ENCODE measurements at regions not wholly inside any gene's neighbourhood (a gene's known extent, or its start where the extent isn't known, plus 50 kb on each side); places are given as distances from the start of the nearest gene placed in this dataset.
"Not testable (repeated sequence)": the region's sequence is repeated elsewhere in the genome, so short reads cannot be mapped to it uniquely, and the experiment has no call there.

DNA sequence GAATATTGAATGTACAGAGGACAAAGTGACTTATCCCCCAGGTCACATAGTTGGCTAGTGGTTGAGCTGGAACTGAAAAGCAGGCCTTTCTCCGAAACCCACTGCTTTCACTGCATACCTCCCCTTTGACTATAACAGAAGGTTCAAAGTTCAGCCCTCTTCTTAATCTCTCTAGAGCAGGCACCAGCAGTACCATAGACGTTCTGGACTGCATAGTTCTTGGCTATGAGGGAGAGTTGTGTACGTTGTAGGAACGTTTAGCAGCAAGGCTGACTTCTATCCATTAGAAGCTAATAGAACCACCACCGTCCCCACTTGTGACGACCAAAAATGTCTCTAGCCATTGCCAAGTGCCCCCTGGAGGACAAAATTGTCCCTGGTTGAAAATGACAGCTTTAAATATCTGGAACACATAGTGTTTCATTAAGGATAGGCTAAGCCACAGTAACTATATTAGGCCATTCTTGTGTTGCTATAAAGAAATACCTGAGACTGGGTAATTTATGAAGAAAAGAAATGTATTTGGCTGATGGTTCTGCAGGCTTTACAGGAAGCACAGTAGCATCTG is 123.8 kb upstream of the MTHFD1L start:
- DNase-seq: no peak

DNA sequence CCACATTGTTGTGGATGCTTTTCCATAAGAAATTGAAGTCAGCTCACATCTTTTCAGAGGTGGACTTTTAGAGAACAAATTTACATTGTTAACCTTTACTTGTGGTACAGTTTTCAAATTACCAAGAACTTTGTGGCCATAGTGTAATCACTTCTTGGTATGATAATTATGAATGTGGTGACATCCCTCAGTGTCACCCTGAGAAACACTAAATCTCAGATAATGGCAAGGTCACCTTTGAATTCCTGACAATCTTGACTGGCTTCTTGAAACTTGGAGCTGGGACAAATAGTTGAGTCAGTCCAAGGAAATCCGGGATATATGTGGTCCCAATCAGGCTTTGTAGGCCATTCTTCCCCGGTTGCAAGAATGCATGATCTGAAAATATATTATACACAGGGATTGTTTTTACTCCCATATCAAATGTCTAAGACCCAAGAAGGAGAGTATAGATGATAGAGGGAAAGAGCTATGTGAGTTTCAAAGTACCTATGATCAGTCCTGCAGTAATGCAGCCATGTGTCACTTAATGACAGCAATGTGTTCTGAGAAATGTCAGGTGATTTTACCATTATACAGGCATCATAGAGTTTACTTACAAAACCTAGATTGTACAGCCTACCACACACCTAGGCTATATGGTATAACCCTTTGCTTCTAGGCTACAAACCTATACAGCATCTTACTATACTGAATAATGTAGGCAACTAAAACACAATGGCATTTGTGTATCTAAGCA is 120.8 kb upstream of the MTHFD1L start:
- DNase-seq: peak in 1 of 5 experiments; percentile 14

GRCh38 chr6:150745896-150746295 is 119.6 kb upstream of the MTHFD1L start:
- no peak for DNase-seq

DNA sequence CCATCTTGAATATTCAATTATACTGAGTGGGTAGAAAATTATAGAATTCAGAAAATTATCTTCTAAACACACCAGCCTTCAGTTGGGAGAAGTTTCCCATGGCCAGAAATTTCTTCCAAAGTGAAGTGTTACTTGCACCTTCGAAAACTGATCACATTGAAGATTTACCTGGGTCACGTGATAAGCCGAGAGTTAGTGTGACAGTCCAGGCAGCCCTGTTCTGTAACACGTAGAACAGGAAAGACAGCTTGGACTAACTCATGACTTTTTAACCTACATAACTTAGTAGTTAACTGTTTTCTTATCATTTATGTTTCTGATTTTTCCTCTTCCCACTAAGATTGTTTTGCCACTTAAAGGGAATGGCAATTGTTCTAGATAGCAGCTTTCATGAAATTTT is 118.3 kb upstream of the MTHFD1L start:
- DNase-seq: no peak

- no peak for DNase-seq
Observed at GRCh38 chr6:150749091-150749670, 116.3 kb upstream of the MTHFD1L start.

DNA sequence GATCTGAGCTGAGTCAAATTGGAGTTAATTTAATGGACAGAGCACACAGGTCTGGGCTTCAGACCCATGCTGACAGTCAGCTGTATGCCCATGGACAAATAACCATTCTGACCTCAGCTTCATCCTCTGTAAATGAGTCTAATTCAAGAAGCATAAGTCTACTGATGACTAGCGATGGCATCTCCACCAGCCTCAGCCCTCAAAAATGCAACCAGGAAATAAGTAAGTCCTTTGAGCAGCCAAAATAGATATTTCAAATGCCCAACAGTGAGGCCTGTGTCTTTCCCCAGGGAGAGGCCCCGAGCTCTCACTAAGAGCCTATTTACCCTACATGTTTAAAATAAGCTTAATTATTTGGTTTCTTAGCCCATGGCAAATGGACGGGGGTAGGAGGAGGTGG is 114.2 kb upstream of the MTHFD1L start:
- DNase-seq: no peak

DNA sequence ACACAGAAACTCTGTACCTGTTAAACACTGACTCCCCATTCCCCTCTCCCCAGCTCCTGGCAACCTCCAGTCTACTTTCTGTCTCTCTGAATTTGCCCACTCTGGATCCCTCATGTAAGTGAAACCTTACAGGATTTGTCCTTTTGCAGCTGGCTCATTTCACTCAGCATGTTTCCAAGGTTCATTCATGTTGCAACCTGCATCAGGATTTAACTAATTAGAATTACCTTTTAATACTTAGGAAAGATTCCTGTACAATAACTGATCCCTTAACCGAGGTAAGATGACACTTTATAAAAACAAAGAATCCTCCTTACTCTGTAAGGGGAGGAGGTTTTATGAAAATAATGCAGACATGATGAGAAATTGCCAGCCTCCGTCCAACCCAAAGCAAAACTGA is 113.1 kb upstream of the MTHFD1L start:
- no peak for DNase-seq

GRCh38 chr6:150753371-150754064 is 112.0 kb upstream of the MTHFD1L start:
- no peak for DNase-seq

- DNase-seq: no peak
Observed at GRCh38 chr6:150755042-150755441, 110.5 kb upstream of the MTHFD1L start.

DNA sequence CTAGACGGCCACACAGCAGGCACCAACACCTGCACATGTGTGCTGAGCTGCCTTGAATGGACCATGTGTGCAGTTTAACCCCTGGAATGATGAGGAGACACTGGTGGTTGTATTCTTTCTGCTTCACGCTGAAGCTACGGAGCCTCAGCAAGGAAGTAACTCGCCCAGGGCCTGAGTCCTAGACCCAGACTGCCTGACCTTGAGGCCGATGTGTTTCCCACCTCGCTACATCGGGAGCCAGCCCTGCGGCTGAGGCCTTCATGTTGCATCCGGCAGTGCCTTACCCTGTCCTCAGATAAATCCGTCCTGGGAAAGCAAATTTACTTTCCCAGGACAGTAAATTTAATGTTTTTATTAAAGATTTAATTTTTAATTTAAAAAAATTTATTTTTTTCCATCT is 110.0 kb upstream of the MTHFD1L start:
- no peak for DNase-seq

GRCh38 chr6:150756173-150756572 is 109.3 kb upstream of the MTHFD1L start:
- DNase-seq: no peak

GRCh38 chr6:150757807-150758206 is 107.7 kb upstream of the MTHFD1L start:
- not testable (repeated sequence) for DNase-seq

GRCh38 chr6:150759483-150759882 is 106.0 kb upstream of the MTHFD1L start:
- no peak for DNase-seq

- DNase-seq: no peak
Observed at GRCh38 chr6:150761771-150762170, 103.7 kb upstream of the MTHFD1L start.

- DNase-seq: no peak
Observed at GRCh38 chr6:150764334-150765066, 101.0 kb upstream of the MTHFD1L start.

DNA sequence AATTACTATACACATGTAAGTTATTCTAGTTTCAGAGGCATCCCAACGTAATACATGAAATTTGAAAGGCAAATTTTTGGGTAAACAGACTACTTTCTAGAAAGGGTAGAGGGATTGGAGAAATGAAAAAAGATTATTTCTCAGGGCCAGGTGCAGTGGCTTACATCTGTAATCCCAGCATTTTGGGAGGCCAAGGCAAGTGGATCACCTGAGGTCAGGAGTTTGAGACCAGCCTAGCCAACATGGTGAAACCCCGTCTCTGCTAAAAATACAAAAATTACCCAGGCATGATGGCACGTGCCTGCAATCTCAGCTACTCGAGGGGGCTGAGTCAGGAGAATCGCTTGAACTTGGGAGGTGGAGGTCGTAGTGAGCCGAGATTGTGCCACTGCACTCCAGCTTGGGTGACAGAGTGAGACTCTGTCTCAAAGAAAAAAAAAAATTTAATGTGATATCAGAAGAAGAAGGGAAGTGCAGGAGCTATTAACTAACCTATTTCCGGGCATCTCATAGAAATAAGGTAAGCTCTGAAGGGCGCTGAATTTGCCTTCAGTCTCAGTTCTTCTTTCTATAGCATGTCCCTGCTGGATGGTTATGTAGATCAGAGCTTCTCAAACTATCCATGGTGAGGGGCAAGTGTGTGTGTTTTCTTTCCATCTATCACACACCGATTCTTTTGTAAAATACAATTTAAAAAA is 100.3 kb upstream of the MTHFD1L start:
- no peak for DNase-seq

- no peak for DNase-seq
Observed at GRCh38 chr6:150766201-150766997, 99.1 kb upstream of the MTHFD1L start.

DNA sequence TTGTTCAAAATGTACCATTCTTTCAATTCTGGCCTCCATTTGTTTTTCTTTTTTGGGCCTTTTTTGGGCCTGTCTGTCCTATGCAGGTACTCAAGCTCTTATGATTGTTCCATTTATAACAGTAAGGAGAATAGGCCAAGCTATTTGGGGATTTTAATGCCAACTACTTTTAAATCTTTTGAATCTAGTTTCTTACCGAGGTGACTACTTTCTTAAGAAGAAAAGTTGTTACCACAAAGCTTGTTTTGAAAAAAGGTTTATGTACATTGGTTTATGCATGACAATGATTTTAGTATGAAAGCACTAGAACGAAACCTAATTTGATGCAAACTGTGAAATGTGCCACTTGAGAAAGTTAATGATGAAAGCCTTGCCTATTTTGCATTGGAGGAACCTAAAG is 98.3 kb upstream of the MTHFD1L start:
- DNase-seq: peak in 1 of 5 experiments; percentile 25

DNA sequence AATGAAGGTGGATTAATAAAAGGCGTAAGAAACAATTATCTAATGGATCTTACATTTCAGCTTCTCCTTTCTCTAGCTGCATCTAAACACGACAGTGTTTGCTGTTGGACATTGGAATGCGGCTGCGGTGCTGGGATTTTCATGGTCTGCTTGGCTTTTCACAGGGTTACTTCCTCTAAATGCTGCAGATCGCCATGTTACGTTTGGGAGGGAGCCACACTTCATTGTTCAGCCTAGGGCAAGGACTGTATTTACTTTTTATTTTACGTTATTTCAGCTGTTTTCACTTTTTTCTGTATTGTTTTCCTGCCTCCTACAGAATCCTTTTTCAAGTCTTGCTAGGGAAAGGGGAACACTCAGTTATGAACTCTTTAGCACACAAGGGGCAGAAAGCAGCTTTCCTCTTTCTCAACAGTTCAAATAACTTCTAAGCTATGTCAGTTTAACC is 97.9 kb upstream of the MTHFD1L start:
- no peak for DNase-seq

DNA sequence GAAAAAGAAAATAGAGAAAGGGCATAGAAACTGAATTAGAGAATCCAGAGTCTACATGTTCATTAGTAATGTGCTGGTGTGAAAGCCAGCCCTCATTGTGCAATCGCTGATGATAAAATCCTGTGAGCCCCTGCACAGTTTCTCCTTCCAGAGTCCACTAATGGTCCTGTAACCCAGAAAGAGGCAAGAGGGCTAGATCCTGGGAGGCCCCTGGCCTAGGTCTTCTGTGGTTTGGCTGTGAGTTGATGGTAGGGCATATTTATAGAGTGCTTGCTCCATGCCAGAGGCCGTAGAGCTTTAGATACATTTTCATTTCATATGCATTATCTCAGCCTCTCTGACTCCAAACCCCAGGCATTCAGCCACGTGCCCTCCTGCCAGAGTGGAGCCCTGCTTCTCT is 94.9 kb upstream of the MTHFD1L start:
- DNase-seq: no peak

DNA sequence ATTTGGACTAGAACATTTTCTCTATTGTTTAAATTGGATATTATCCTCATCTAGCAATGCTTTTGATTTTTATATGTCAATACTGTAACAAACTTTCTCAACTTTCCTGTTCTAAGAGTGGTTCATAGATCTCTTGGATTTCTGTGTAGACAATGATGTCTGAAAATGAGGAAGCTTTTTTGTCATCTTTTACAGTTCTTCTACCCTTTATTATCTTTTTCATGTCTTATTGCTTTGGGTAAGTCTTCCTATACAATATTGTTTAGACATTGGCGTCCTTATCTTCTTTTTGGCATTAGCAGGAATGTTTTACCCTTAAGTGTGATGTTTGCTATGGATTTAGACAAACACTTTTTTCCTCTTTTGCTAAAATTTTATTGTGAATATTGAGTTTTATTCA is 91.5 kb upstream of the MTHFD1L start:
- DNase-seq: no peak
